SW 1271 (cell line): ENCODE measurements at regions not wholly inside any gene's neighbourhood (a gene's known extent, or its start where the extent isn't known, plus 50 kb on each side); places are given as distances from the start of the nearest gene placed in this dataset.

Experiments
- DNase-seq, 2 experiments: peaks; one replicate each; lab custom pipeline; 2025; lab: John Stamatoyannopoulos, UW

DNA sequence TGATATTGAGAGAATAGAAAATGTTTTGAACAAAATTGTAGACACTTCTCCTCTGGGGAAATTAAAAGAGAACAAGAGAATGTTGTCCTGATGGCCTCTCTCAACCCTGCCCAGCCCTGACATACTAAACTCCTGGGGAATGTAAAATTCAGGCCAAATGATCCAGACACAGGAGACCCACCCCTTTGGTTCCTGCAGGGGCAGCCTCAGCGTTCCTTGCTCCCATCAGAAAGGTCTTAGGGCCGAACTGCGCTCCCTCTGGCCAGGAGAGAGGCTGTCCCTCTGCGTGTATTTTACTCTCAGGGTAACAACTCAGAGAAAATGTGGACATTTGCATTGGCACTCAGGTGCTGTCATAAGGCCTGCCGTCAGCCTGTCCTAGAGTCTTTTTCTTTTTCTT lies 616.3 kb upstream of the KLF4 start:
- DNase-seq: no peak

DNA sequence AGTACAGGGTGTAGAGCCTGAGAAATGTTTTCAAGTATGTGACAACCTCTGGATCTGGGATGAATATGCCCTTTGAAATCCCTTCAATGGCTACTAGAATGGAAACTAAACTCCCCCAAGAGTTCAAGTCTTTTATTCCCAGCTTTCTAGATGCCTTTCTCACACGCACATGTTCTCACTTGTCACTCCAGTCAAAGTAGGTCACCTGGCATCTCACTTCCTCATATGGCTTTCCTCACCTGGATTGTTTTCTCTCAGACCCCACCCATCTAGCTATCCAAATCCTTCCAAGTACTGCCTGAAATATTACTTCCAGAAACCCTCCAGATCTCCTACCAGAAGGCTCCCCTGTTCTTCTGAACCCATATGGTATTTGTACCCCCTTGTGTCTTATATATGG lies 615.4 kb upstream of the KLF4 start:
- no peak for DNase-seq

DNA sequence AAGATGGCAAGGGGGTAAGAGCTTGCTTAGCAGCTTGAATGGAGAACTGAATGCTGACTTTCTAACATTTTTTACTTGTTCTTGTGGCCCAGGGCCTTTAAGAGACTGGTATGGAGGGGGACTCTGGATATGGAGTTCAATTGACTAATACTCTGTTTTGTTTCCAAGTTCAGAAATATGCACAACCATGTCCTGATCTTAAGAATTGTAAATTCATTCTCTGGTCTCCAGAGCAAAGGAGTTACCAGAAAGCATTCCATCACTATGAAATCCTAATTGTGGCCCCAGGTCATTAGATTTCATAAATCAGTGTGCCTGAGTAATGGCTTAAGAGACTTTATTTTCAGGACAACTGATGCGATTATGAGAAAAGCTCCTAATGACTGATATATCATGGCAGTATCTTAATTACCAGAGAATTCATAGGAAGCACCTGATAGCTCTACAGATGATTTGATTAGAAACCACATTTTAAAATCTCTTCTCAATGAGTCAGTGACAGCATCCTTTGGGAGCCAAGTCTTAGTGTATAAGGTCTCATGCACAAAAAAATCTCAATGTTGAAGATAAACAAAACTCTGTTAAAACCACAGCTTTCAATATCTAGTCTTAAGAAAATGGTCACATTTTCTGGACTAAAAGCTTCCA lies 613.6 kb upstream of the KLF4 start:
- DNase-seq: no peak

DNA sequence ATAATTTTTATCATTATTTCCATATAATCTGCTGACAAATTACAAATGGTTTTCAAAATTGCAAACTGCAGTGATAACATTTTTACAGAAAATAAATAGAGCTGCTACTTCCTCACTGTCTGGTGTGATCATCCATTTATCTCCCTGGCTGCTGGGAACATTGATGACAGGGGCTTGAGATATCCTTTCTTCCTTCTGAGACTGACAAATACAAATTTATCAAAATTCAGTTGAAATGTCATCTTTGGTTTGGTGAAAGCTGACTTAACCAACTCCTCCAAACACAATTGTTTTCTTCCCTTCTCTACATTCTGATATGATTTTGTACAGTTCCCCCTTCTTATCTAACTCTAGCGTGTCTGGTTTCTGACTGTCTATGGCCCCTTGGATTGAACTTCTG lies 611.8 kb upstream of the KLF4 start:
- no peak for DNase-seq

DNA sequence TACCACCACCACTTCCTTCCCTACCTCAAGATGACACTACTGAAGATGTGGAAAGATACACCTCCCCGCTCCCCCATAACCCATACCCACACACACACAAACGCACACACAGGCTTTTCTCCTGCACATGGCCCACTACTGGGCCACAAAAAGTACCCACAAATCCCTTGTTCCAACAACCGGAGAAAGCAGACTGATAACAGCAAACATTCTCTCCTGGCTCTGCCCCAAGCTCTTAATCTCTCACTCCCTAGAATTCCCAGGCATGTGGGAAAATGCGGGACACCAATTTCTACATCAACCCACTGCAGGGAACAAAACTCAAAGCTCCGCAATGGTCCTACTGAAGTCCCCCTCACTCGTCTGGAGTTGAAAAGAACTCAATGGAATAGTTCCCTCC lies 611.0 kb upstream of the KLF4 start:
- no peak for DNase-seq

DNA sequence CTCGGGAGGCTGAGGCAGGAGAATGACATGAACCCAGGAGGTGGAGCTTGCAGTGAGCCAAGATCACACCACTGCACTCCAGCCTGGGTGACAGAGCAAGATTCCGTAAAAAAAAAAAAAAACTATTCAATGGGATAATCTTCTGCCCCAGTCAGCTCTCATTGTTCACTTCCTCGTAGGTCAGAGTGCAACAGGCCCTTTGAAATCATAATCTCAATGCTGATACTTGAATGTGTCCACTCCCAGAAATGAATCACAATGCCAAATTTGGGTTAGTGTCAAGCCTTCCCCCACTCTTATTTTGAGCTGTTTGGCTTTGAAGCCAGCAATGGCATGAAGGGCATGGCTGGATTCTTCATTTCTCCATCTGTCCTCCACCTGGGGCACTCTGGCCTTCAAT lies 610.3 kb upstream of the KLF4 start:
- DNase-seq: no peak

DNA sequence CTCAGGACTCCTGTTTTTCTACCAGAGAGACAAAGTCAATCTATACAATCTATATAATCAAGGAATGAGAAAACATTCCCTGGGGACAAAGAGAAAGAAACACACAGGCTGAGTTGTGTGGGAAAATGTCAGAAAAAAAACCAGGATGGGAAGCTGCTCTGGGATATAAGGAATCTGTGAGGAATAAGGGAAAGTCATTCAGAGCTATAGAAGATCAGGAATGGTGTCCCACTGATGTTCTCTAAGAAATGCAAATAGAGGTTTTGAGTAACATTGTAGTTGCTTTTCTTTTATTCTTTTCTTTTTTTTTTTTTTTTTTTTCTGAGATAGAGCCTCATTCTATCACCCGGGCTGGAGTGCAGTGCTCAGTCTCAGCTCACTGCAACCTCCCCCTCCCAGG lies 605.9 kb upstream of the KLF4 start:
- no peak for DNase-seq

DNA sequence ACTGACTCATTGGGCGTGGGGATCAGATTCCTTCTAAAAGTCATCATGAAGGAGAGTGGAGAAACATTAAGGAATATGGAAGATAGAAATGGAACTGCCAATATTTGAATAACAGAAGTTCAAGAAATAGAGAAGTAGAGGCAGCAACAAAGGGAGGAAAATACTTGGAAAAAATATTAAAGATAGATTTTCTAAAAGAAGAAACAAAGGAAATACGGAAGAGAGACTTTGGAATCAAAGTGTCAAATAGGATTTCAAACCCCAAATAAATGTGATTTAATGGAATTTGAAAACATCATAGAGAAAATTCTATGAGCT lies 605.1 kb upstream of the KLF4 start:
- no peak for DNase-seq

DNA sequence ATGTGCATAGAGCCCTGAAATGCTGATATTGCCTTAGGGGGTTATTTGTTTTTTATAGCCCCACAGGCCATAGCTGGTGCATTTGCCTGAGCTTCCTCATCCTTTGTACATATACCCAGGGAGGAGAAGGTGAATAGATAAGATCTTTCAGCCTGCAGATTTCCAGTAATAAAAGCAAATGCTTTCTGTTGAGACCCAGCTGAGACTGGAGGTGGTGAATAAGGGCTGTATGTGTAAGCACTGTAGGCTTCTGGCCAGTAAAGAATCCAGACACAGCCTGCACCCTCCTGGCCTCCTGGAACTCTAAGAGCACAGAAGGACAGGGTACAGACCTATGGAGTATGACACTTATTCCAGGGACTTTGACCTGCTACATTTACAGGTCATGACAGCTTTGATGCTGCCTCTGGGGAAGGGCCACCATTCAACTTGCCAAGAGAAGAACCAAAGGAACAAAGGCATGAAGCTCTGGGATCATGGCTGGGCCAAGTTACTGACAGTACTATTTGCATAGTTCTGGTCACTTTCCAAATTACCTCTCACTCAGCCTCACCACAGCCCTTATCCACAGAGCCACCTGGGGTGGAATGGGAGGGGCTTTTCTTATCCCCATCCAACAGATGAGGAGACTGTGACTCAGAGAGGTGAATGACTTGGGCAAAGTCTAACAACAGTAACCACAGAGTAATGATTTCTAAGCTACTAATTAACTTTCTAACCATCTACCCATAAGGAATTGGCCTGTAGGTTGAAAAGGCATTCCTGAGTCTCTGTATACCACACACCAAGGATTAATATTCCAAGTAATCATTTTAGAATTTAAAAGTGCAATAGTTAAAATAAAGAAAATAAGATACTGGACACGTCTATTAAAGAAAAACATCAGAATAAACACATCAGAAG lies 604.5 kb upstream of the KLF4 start:
- no peak for DNase-seq

DNA sequence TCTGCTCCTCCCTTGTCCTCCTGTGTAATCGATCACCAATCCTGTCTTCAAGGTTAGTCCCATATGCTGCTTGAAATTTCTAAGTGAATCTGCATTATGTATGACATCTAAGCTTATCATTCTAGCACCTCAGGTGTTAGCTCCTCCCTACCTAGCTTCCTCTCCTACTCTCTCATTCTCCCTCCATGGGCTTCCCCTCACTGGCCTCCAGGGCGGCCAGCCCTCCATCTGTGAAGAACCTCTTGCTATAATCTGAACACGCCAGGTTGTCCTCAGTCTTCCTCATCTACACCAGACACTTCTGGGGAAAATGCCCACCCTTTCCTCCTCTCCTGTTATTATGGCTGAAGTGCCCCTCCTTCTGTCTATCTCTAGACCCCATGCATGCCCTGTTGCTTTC lies 599.3 kb upstream of the KLF4 start:
- DNase-seq: no peak

DNA sequence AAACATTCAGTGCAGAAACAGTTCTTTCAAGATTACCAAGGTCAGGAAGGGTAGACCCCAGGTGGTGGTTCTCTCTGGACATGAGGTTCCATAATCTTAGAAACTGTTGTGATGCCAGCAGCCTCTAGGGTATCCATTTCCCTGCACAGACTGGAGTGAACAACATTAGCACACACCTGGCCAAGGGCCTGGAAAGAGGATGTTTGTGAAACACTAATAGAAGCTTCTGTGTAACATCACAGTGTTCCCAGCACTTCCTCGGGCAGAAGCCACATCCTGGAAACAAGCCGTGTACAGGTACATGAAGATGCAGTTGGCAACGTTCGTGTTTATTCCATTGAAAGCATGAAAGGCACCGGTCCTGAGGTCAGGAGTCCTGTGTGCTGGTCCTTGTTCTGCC lies 598.2 kb upstream of the KLF4 start:
- DNase-seq: no peak

DNA sequence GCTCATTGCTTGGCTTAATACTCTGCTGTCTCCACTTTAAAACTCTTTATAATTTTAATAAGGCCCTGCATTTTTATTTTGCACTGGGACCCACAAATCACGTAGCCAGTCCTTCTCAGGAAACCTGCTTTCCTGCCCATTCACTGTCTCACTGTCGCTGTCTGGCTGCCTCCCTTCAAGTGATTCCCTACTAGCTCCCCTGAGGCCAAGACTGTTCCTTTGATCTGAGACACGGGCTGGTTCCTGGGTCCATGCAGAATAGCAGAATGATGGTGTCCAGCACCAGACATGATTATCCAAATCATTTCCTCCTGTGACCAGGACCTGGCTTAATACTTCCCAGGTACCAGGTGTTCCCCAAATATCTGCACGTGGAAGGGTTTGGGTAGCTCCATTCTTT lies 597.1 kb upstream of the KLF4 start:
- no peak for DNase-seq

DNA sequence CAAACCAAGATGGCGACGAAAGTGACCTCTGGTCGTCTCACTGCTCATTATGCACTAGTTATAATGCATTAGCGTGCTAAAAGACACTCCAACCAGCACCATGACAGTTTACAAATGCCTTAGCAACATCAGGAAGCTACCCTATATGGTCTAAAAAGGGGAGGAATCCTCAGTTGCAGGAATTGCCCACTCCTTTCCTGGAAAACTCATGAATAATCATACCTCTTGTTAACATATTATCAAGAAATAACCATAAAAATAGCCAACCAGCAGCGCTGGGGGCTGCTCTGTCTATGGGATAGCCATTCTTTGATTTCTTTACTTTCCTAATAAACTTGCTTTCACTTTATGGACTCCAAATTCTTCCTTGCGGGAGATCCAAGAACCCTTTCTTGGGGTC lies 595.7 kb upstream of the KLF4 start:
- DNase-seq: no peak

DNA sequence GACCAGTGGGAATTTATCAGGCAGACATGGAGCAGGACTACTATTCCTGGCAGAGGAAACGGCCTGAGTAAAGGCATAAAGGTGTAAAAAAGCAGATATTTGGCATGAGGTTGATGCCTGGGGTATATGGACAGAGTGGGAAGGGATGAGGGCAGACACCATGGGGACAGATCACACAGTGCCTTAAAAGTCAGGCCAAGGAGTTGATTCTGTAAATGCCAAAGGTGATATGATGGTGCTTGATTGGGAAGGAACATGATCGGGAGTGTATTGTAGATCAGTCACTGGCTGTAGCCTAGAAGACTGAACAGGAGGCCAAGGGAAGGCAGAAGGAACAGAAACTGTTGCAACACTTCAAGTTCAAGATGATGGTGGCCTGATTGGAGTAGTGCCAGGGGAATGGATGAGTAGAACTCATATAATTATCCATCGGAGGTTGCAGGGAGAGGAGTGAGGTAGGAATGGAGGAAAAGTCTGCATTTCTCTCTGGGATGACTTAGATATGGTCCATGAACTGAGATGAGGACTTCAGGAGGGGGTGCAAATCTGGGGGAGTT lies 594.3 kb upstream of the KLF4 start:
- no peak for DNase-seq

DNA sequence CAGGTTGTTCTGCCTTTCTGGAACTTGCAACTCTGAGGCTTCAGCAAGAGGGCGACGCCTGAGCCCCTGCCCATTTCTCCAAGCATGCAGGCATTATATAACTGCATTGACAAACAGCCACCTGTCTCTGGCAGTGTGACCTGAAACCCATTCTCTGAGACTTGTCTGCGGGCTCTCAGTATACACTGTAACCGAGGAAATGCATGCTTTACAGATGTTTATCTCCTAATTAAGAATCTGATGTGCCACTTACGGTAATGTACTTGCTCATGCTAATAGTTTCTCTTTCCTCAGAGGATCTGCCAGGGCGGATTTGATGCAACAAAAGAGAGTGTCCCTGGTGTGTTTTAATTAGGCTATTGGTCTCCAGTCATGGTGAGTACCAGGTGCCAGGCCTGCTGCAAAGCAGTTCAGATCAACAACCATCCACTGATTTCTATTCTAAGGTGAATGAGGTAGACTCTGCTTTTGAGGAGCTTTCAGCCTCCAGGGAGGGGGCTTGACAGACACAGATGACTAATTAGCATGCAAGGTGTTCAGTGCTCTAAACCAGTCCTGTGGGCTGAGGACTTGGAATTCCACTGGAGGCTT lies 593.7 kb upstream of the KLF4 start:
- no peak for DNase-seq

DNA sequence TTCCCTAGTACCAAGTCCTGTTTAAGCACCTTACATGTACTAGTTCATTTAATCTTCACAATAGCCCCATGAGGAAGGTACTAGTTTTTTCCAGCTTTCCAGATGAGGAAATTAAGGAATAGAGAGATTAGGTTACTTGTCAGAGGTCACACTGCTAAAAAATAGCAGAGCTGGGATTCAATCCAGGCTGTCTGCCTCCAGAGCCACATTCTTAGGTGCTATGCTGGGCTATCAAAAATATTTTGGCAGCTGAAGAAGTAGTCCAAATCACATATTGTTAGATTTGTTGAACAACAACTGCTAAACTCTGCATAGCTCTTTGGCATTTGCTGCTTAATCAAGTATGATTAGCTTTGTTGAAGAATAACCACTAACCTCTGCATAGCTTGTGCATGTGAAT lies 591.5 kb upstream of the KLF4 start:
- DNase-seq: no peak

DNA sequence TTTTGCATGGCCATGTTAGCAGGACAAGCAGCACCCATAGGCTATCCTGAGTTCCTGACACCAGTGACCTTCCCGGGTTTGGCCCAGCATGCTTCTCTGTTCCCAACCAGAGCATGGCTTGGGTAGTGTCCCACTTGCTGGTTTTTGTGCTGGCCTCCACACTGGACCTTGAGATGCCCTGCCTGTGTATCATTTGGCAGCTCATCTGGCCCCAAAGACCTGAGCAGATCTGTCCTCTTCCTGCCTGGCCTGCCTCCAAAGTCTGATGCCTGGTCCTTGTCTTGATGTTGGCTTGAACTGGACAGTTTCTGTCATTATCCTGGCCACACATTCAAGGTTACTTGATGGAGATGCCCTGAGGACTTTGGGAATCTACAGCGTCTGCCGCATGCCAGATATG lies 590.7 kb upstream of the KLF4 start:
- no peak for DNase-seq

DNA sequence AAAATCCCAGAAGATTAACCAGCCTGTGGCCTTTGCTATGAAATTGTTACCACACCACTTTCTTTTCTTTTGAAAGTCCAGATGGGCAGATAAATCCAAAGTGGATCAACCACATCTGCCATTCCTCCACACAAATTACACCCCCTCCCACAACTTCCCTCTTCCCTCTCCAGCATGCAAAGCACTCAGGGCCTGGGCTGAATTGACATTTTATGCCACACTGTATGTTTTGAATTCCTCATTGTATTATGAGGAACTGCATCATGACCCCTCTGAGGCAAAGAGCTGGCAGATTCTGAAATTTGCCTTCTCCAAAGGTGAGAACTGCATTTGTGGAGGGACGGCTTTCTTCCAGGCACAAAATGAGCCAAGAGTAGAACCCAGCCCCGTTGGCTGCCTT lies 589.2 kb upstream of the KLF4 start:
- no peak for DNase-seq

DNA sequence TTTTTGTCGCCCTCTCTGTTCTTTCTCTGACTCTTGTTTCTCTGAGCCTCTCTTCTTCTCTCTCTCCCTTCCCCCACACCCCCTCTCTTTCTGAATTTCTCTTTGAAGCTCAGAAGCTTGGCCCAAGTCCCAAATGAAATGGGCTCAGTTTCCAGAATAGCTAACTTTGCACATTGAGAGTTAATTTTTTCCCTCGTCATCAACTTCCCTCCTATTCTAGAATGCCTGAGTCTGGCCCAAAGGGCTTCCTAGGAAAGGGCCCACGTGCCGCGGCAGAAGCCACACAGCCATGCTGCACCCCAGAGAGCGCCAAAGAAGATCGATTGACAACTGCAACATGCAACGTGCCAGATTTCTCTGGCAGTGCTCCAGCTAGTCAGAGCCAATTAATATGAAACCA lies 588.8 kb upstream of the KLF4 start:
- DNase-seq: no peak

DNA sequence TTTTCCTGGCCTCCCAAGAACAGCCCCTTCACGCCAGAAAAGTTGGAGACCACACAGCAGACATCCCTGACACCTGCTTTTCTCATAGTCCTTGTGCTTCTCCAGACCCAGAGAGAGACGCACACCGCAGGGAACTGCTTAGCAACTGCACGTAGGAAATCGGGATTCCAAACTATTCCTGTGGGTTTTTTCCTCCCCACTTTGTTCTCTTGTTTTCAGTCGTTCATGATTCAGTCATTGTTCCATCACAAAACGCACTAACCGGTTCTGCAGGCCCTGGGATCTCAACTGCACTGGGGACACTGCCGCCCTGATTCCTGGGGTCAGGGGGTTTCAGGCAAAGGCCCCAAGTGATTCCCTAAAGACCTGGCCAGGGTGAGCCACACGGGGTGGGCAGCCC lies 588.0 kb upstream of the KLF4 start:
- DNase-seq: no peak

DNA sequence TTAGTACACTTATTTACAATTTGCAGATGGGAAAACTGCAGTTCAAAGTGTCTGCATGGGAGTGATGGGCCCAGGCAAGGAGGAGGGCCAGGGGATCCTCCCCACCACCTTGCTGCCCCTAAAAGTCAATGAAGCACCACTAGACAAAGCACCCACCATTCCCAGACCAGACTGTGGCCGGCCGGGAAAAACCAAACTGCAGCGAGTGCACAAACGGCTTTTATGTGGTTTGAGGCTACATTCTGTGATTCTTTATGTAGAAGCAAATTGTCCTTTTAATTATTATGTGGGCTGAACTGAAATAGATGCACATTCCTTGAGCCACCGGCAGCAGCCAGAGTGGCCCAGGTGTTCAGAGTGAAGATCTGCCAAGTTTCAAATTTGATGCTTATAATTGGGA lies 585.3 kb upstream of the KLF4 start:
- DNase-seq: no peak

DNA sequence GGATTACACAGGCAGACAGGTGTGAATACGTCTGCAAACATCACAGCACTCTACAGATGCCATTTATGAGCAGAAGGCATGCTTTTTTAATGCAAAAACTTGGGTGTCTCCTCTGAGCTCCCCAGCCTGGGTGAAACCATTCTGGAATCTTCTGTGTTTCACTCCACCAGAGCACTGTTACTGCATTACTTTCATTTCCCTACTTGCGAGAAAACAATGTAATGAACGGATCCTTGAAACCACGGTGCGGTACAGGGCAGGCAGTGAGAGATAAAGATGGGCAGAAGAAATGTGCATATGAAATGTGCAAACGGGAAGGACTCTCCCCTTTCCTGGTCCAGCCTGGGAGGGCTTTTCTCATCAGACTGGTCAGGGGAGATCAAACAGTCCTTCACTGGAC lies 584.3 kb upstream of the KLF4 start:
- DNase-seq: no peak

DNA sequence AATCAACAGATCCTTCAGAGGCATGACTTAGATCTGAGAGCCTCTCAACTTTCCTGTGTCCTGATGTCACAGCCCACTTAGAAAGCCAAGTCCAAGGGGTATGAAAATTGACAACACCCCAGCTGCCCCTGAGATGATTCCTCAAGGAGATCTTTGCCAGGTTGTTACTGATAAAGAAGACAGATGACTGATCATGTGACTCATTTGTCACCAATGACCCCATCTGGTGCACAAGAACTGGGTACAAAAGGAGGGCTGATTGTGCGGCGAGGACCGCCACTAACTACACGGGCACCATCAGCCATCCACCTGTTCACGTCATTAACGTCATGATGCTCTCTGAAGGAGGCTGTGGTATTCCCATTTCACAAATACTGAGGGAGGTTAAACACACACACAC lies 583.2 kb upstream of the KLF4 start:
- DNase-seq: no peak
